ENCODE measurements at regions not wholly inside any gene's neighbourhood (a gene's known extent, or its start where the extent isn't known, plus 50 kb on each side); places are given as distances from the start of the nearest gene placed in this dataset.
"Not testable (repeated sequence)": the region's sequence is repeated elsewhere in the genome, so short reads cannot be mapped to it uniquely, and the experiment has no call there.

GRCh38 chr11:69220561-69221051 lies 64.9 kb downstream of the SMIM38 start:
- no peak for DNase-seq

GRCh38 chr11:69221086-69221485 lies 65.4 kb downstream of the SMIM38 start:
- DNase-seq = no peak

GRCh38 chr11:69221636-69222035 lies 65.9 kb downstream of the SMIM38 start:
- not testable (repeated sequence) for DNase-seq

- no peak for DNase-seq
These were observed 66.7 kb upstream of the MYEOV start for GRCh38 chr11:69227271-69227670.

GRCh38 chr11:69229511-69229910 lies 64.4 kb upstream of the MYEOV start:
- no peak for DNase-seq

- DNase-seq = no peak
These were observed 63.0 kb upstream of the MYEOV start for GRCh38 chr11:69230856-69231425.

- DNase-seq = no peak
These were observed 62.4 kb upstream of the MYEOV start for GRCh38 chr11:69231466-69232018.

- DNase-seq = no peak
These were observed 60.9 kb upstream of the MYEOV start for GRCh38 chr11:69232821-69233743.

GRCh38 chr11:69233744-69234570 lies 60.0 kb upstream of the MYEOV start:
- DNase-seq = no peak

- no peak for DNase-seq
These were observed 58.9 kb upstream of the MYEOV start for GRCh38 chr11:69234740-69235710.

GRCh38 chr11:69238573-69239351 lies 55.2 kb upstream of the MYEOV start:
- peak; percentile 16 to 24 for DNase-seq

GRCh38 chr11:69239641-69240040 lies 54.3 kb upstream of the MYEOV start:
- DNase-seq = no peak

GRCh38 chr11:69240332-69241074 lies 53.5 kb upstream of the MYEOV start:
- DNase-seq = peak; percentile 18 to 35

GRCh38 chr11:69241075-69241740 lies 52.7 kb upstream of the MYEOV start:
- DNase-seq = no peak

GRCh38 chr11:69241844-69242243 lies 52.1 kb upstream of the MYEOV start:
- no peak for DNase-seq

- no peak for DNase-seq
These were observed 51.6 kb upstream of the MYEOV start for GRCh38 chr11:69242266-69242920.

- DNase-seq = no peak
These were observed 50.3 kb upstream of the MYEOV start for GRCh38 chr11:69243496-69244200.
